GM23338 (cell line): ENCODE measurements at regions not wholly inside any gene's neighbourhood (a gene's known extent, or its start where the extent isn't known, plus 50 kb on each side); places are given as distances from the start of the nearest gene placed in this dataset.
A peak's percentile ranks its signal among the peaks of the same experiment; 100 is the strongest.
"Not testable (repeated sequence)": the region's sequence is repeated elsewhere in the genome, so short reads cannot be mapped to it uniquely, and the experiment has no call there.

Experiments used
- ATAC-seq: fragments of 200-7000 bp; cut with Tn5 transposase; 3 replicates; pipeline ENCODE4 v1.9.1; 2020
- DNase-seq: peaks from one replicate; pipeline ENCODE4 v3.0.0-alpha.2; 2015; ENCODE audit warnings: low spot score
- H2AFZ ChIP-seq: fragments of 200-600 bp; sonication (generic); 2 replicates; pipeline ENCODE4 v1.8.0; 2016; ENCODE audit warnings: antibody characterized with exemption, mild to moderate bottlenecking, moderate library complexity
- H3F3A ChIP-seq: fragments of 200-600 bp; sonication (generic); replicated peaks from 2 replicates; pipeline ENCODE4 v1.8.0; 2017; ENCODE audit warnings: antibody characterized with exemption, mixed run types, low read depth
- H3K27ac ChIP-seq: fragments of 200-600 bp; sonication (generic); 2 replicates; pipeline ENCODE4 v1.6.1; 2016; ENCODE audit warnings: low read depth
- H3K27me3 ChIP-seq: fragments of 200-600 bp; sonication (generic); 2 replicates; pipeline ENCODE4 v1.8.0; 2016; ENCODE audit warnings: mild to moderate bottlenecking, mixed run types, moderate library complexity; ENCODE audit not compliant: insufficient read depth
- H3K36me3 ChIP-seq: fragments of 200-600 bp; sonication (generic); 2 replicates; pipeline ENCODE4 v1.8.0; 2016; ENCODE audit warnings: mild to moderate bottlenecking; ENCODE audit not compliant: insufficient read depth
- H3K4me1 ChIP-seq: fragments of 200-600 bp; sonication (generic); 2 replicates; pipeline ENCODE4 v1.8.0; 2016; ENCODE audit warnings: mild to moderate bottlenecking, moderate library complexity; ENCODE audit not compliant: insufficient read depth
- H3K4me2 ChIP-seq: fragments of 200-600 bp; sonication (generic); 2 replicates; pipeline ENCODE4 v1.7.1; 2017; ENCODE audit warnings: mixed run types
- H3K4me3 ChIP-seq: fragments of 200-600 bp; sonication (generic); 2 replicates; pipeline ENCODE4 v1.6.1; 2016; ENCODE audit warnings: mixed run types
- H3K79me2 ChIP-seq: fragments of 200-600 bp; sonication (generic); replicated peaks from 2 replicates; pipeline ENCODE4 v1.8.0; 2017; ENCODE audit warnings: mild to moderate bottlenecking; ENCODE audit not compliant: insufficient read depth
- H3K9me2 ChIP-seq: fragments of 200-600 bp; sonication (generic); 2 replicates; pipeline ENCODE4 v1.8.0; 2017; ENCODE audit not compliant: insufficient read depth
- H4K20me1 ChIP-seq: fragments of 200-600 bp; sonication (generic); replicated peaks from 2 replicates; pipeline ENCODE4 v1.8.0; 2017; ENCODE audit warnings: mild to moderate bottlenecking; ENCODE audit not compliant: insufficient read depth
- H3K27ac Mint-ChIP-seq: 2 replicates; pipeline ENCODE4 v1.8.0; 2020; ENCODE audit warnings: inconsistent platforms, mild to moderate bottlenecking, moderate library complexity, mixed read lengths
- H3K27me3 Mint-ChIP-seq: 3 replicates; pipeline ENCODE4 v1.8.0; 2022; ENCODE audit warnings: low read depth, mild to moderate bottlenecking, moderate library complexity, mixed read lengths, inconsistent platforms; ENCODE audit not compliant: insufficient read depth, poor library complexity
- H3K36me3 Mint-ChIP-seq: 3 replicates; pipeline ENCODE4 v1.8.0; 2021; ENCODE audit warnings: low read depth, mild to moderate bottlenecking, inconsistent platforms, moderate library complexity, mixed read lengths
- H3K4me1 Mint-ChIP-seq: 3 replicates; pipeline ENCODE4 v1.8.0; 2020; ENCODE audit warnings: mild to moderate bottlenecking, inconsistent platforms, mixed read lengths
- H3K4me3 Mint-ChIP-seq: 3 replicates; pipeline ENCODE4 v1.8.0; 2021; ENCODE audit warnings: moderate library complexity, mild to moderate bottlenecking, inconsistent platforms, mixed read lengths
- H3K9me3 Mint-ChIP-seq: 3 replicates; pipeline ENCODE4 v1.8.0; 2020; ENCODE audit warnings: moderate library complexity, mild to moderate bottlenecking, inconsistent platforms, mixed read lengths
- ETS1 ChIP-seq: IDR thresholded peaks from 2 replicates; pipeline ENCODE4 v1.6.1; 2016; ENCODE audit warnings: antibody characterized with exemption
- EZH2phosphoT487 ChIP-seq: fragments of 200-600 bp; sonication (generic); IDR thresholded peaks from one replicate; pipeline ENCODE4 v1.8.1; 2018; ENCODE audit warnings: antibody characterized with exemption; ENCODE audit not compliant: unreplicated experiment
- NANOG ChIP-seq: IDR thresholded peaks from 2 replicates; pipeline ENCODE4 v1.6.1; 2016; ENCODE audit warnings: antibody characterized with exemption, borderline replicate concordance
- POLR2AphosphoS5 ChIP-seq: IDR thresholded peaks from 2 replicates; pipeline ENCODE4 v1.6.1; 2016; ENCODE audit warnings: antibody characterized with exemption, low read depth
- STAT1 ChIP-seq: IDR thresholded peaks from one replicate; pipeline ENCODE4 v1.6.1; 2016; ENCODE audit warnings: antibody characterized with exemption; ENCODE audit not compliant: unreplicated experiment
- TF ChIP-seq, protein P1 (sequence below): IDR thresholded peaks from one replicate; pipeline ENCODE4 v1.6.1; 2018; ENCODE audit warnings: antibody characterized with exemption; ENCODE audit not compliant: unreplicated experiment

GRCh38 chr10:61010863-61011262, 66.9 kb upstream of the RHOBTB1 start (continued):
- TF ChIP-seq, protein P1, sequence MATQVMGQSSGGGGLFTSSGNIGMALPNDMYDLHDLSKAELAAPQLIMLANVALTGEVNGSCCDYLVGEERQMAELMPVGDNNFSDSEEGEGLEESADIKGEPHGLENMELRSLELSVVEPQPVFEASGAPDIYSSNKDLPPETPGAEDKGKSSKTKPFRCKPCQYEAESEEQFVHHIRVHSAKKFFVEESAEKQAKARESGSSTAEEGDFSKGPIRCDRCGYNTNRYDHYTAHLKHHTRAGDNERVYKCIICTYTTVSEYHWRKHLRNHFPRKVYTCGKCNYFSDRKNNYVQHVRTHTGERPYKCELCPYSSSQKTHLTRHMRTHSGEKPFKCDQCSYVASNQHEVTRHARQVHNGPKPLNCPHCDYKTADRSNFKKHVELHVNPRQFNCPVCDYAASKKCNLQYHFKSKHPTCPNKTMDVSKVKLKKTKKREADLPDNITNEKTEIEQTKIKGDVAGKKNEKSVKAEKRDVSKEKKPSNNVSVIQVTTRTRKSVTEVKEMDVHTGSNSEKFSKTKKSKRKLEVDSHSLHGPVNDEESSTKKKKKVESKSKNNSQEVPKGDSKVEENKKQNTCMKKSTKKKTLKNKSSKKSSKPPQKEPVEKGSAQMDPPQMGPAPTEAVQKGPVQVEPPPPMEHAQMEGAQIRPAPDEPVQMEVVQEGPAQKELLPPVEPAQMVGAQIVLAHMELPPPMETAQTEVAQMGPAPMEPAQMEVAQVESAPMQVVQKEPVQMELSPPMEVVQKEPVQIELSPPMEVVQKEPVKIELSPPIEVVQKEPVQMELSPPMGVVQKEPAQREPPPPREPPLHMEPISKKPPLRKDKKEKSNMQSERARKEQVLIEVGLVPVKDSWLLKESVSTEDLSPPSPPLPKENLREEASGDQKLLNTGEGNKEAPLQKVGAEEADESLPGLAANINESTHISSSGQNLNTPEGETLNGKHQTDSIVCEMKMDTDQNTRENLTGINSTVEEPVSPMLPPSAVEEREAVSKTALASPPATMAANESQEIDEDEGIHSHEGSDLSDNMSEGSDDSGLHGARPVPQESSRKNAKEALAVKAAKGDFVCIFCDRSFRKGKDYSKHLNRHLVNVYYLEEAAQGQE, result no peak
- no peak for TF ChIP-seq NANOG
- TF ChIP-seq EZH2phosphoT487, result no peak
- TF ChIP-seq ETS1, result no peak

DNA sequence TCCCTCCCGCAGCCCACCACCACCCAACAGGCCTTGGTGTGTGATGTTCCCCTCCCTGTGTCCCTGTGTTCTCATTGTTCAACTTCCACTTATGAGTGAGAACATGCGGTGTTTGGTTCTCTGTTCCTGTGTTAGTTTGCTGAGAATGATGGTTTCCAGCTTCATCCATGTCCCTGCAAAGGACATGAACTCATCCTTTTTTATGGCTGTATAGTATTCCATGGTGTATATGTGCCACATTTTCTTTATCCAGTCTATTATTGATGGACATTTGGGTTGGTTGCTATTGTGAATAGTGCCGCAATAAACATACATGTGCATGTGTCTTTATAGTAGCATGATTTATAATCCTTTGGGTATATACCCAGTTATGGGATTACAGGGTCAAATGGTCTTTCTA, 59.1 kb upstream of the RHOBTB1 start:
- not testable (repeated sequence) for ATAC-seq, H3K4me1 Mint-ChIP-seq, H3K4me3 ChIP-seq, H3K4me2 ChIP-seq, H3F3A ChIP-seq, H3K9me3 Mint-ChIP-seq, H3K36me3 Mint-ChIP-seq, H3K27ac ChIP-seq, DNase-seq, H3K9me2 ChIP-seq, H3K4me1 ChIP-seq, H2AFZ ChIP-seq, H4K20me1 ChIP-seq, H3K36me3 ChIP-seq, H3K79me2 ChIP-seq, H3K27ac Mint-ChIP-seq, H3K4me3 Mint-ChIP-seq
- peaks cover 20% of the 10 kb centered on the region for H3K27me3 ChIP-seq
- peaks cover 10% of the 10 kb centered on the region for H3K27me3 Mint-ChIP-seq

DNA sequence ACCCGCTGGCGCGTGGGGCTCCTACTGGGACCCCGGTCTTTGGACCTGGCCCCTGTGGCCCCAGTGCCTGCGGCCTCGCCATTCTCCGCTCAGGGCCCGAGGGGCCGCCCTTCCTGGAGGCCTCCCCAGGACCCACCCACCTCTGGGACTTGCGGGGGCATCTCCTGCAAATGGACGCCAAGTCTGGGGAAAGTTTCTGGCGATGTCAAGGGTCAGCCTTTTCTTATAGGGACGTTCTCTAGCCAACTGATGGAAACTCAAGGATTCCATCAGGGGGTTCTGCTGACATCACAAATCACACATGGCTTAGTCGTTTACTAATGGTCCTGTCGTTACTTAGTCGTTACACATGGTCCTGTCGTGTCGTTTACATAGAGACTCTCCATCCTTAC, 57.7 kb upstream of the RHOBTB1 start:
- peak overlapping the region; percentile 93 for H3K4me2 ChIP-seq
- peaks cover 5% of the 10 kb centered on the region; the same call in 1 of the 3 replicates for H3K4me1 Mint-ChIP-seq
- DNase-seq, result peak; percentile 12
- H3K9me3 Mint-ChIP-seq, result no peaks in the 10 kb centered on the region; the same call in 2 of the 3 replicates
- H4K20me1 ChIP-seq, result no peaks in the 10 kb centered on the region
- no peaks in the 10 kb centered on the region for H3K4me1 ChIP-seq
- H3K27ac Mint-ChIP-seq, result no peak overlapping the region
- peaks cover 10% of the 10 kb centered on the region for H3K27me3 Mint-ChIP-seq
- H3K27ac ChIP-seq, result no peak overlapping the region
- no peaks in the 10 kb centered on the region for H3K36me3 ChIP-seq
- peak; percentile 49; the same call in 1 of the 3 replicates for ATAC-seq
- no peaks in the 10 kb centered on the region for H3F3A ChIP-seq
- H3K4me3 ChIP-seq, result peak overlapping the region; percentile 80
- no peaks in the 10 kb centered on the region for H3K79me2 ChIP-seq
- no peaks in the 10 kb centered on the region; the same call in 2 of the 3 replicates for H3K36me3 Mint-ChIP-seq
- H3K4me3 Mint-ChIP-seq, result peak overlapping the region; percentile 73
- H3K27me3 ChIP-seq, result peaks cover 20% of the 10 kb centered on the region
- H2AFZ ChIP-seq, result peak overlapping the region; percentile 97
- H3K9me2 ChIP-seq, result no peaks in the 10 kb centered on the region
- TF ChIP-seq NANOG, result no peak
- TF ChIP-seq POLR2AphosphoS5, result no peak
- TF ChIP-seq, protein P1, result no peak
- TF ChIP-seq STAT1, result no peak
